ENCODE measurements at regions not wholly inside any gene's neighbourhood (a gene's known extent, or its start where the extent isn't known, plus 50 kb on each side); places are given as distances from the start of the nearest gene placed in this dataset.
"Not testable (repeated sequence)": the region's sequence is repeated elsewhere in the genome, so short reads cannot be mapped to it uniquely, and the experiment has no call there.

- H3K9me3 ChIP-seq (ENCODE audit: control insufficient read depth in 1 of 2, low read length in 2 of 2) = no peaks in the 10 kb centered on the region
Observed at GRCh38 chr10:33859319-33860022, 525.0 kb upstream of the NRP1 start.

DNA sequence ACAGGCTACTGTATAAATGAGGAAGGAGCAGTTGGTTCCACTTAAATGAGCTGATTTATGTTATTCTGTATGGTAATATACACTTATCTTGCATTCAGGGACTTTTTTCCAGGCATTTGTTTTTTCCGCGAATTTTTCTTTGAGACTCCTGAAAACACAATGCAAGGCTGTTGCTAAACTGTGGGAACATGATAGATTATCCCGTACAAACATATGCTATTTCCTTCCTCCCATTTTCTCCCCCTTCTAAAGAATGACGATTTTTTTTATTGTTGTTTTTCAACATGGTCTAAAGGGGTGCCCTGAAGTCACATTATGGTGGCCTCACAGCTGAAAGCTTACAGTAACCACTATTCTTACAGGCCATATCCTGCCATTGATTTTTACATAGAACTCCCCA, 523.9 kb upstream of the NRP1 start:
- Histone ChIP-seq H3K27me3 (ENCODE audit: control insufficient read depth in 1 of 2, insufficient read depth in 2 of 2, low read length in 2 of 2) (no peaks in the 10 kb centered on the region), H3K4me1 (ENCODE audit: control insufficient read depth in 1 of 2, insufficient read depth in 2 of 2, low read length in 2 of 2) (no peaks in the 10 kb centered on the region), H3K9me3 (ENCODE audit: control insufficient read depth in 1 of 2, low read length in 2 of 2) (no peaks in the 10 kb centered on the region), H3K27ac (ENCODE audit: low read depth, low read length) (no peak overlapping the region), H3K4me3 (ENCODE audit: low read depth in 1 of 2, low read length in 2 of 2) (no peak overlapping the region), H3K9ac (ENCODE audit: low read depth in 1 of 2, low read length in 2 of 2) (no peak overlapping the region), H3K36me3 (ENCODE audit: control insufficient read depth in 1 of 2, insufficient read depth in 2 of 2, low read length in 2 of 2) (no peaks in the 10 kb centered on the region)

More at GRCh38 chr10:33859319-33860022, 525.0 kb upstream of the NRP1 start:
- Histone ChIP-seq H3K4me3 (ENCODE audit: low read depth in 1 of 2, low read length in 2 of 2) (no peak overlapping the region), H3K27me3 (ENCODE audit: control insufficient read depth in 1 of 2, insufficient read depth in 2 of 2, low read length in 2 of 2) (no peaks in the 10 kb centered on the region), H3K36me3 (ENCODE audit: control insufficient read depth in 1 of 2, insufficient read depth in 2 of 2, low read length in 2 of 2) (no peaks in the 10 kb centered on the region), H3K9ac (ENCODE audit: low read depth in 1 of 2, low read length in 2 of 2) (no peak overlapping the region), H3K27ac (ENCODE audit: low read depth, low read length) (no peak overlapping the region), H3K4me1 (ENCODE audit: control insufficient read depth in 1 of 2, insufficient read depth in 2 of 2, low read length in 2 of 2) (no peaks in the 10 kb centered on the region)

GRCh38 chr10:33853221-33853620, 518.8 kb upstream of the NRP1 start:
- not testable (repeated sequence) for H3K4me1 ChIP-seq (ENCODE audit: control insufficient read depth in 1 of 2, insufficient read depth in 2 of 2, low read length in 2 of 2); H3K27ac ChIP-seq (ENCODE audit: low read depth, low read length); H3K27me3 ChIP-seq (ENCODE audit: control insufficient read depth in 1 of 2, insufficient read depth in 2 of 2, low read length in 2 of 2); H3K36me3 ChIP-seq (ENCODE audit: control insufficient read depth in 1 of 2, insufficient read depth in 2 of 2, low read length in 2 of 2); H3K9ac ChIP-seq (ENCODE audit: low read depth in 1 of 2, low read length in 2 of 2); H3K9me3 ChIP-seq (ENCODE audit: control insufficient read depth in 1 of 2, low read length in 2 of 2); H3K4me3 ChIP-seq (ENCODE audit: low read depth in 1 of 2, low read length in 2 of 2)

DNA sequence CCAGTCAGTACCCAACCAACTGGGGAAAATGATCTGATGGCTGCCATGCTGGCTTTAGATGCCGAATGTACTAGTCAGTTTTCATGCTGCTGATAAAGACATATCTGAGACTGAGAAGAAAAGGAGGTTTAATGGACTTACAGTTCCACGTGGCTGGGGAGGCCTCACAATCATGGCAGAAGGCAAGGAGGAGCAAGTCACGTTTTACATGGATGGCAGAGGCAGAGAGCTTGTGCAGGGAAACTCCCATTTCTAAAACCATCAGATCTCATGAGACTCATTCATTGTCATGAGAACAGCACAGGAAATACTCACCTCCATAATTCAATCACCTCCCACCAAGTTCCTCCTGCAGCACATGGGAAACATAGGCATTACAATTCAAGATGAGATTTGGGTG, 508.9 kb upstream of the NRP1 start:
- H3K27me3 ChIP-seq (ENCODE audit: control insufficient read depth in 1 of 2, insufficient read depth in 2 of 2, low read length in 2 of 2) = no peaks in the 10 kb centered on the region
- H3K9me3 ChIP-seq (ENCODE audit: control insufficient read depth in 1 of 2, low read length in 2 of 2) = no peaks in the 10 kb centered on the region
- H3K4me1 ChIP-seq (ENCODE audit: control insufficient read depth in 1 of 2, insufficient read depth in 2 of 2, low read length in 2 of 2) = no peaks in the 10 kb centered on the region
- H3K9ac ChIP-seq (ENCODE audit: low read depth in 1 of 2, low read length in 2 of 2) = no peak overlapping the region
- H3K27ac ChIP-seq (ENCODE audit: low read depth, low read length) = no peak overlapping the region
- no peak overlapping the region for H3K4me3 ChIP-seq (ENCODE audit: low read depth in 1 of 2, low read length in 2 of 2)
- no peaks in the 10 kb centered on the region for H3K36me3 ChIP-seq (ENCODE audit: control insufficient read depth in 1 of 2, insufficient read depth in 2 of 2, low read length in 2 of 2)

GRCh38 chr10:33841678-33842077, 507.2 kb upstream of the NRP1 start:
- no peaks in the 10 kb centered on the region for H3K27me3 ChIP-seq (ENCODE audit: control insufficient read depth in 1 of 2, insufficient read depth in 2 of 2, low read length in 2 of 2)
- no peaks in the 10 kb centered on the region for H3K36me3 ChIP-seq (ENCODE audit: control insufficient read depth in 1 of 2, insufficient read depth in 2 of 2, low read length in 2 of 2)
- no peak overlapping the region for H3K9ac ChIP-seq (ENCODE audit: low read depth in 1 of 2, low read length in 2 of 2)
- H3K27ac ChIP-seq (ENCODE audit: low read depth, low read length) = no peak overlapping the region
- no peaks in the 10 kb centered on the region for H3K9me3 ChIP-seq (ENCODE audit: control insufficient read depth in 1 of 2, low read length in 2 of 2)
- no peak overlapping the region for H3K4me3 ChIP-seq (ENCODE audit: low read depth in 1 of 2, low read length in 2 of 2)
- H3K4me1 ChIP-seq (ENCODE audit: control insufficient read depth in 1 of 2, insufficient read depth in 2 of 2, low read length in 2 of 2) = no peaks in the 10 kb centered on the region

DNA sequence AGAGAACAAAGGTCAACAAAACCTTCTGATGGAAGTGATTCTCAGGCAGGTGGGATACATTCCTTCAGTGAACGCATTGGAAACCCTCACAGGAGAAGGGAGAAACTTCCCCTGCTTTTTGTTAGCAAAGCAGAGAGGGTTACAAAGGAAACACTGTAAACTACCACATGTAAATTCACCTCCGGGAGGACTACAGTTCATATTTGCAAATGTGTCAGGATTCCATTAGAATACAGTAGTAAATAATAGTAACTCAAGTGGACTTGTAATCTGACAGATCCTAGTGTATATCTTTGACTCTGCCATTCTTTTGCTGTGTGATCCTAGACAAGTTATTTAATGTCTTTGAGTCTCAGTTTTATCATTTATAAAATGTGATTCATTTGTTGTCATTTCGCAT, 504.3 kb upstream of the NRP1 start:
- no peaks in the 10 kb centered on the region for H3K9me3 ChIP-seq (ENCODE audit: control insufficient read depth in 1 of 2, low read length in 2 of 2)
- H3K4me1 ChIP-seq (ENCODE audit: control insufficient read depth in 1 of 2, insufficient read depth in 2 of 2, low read length in 2 of 2) = no peaks in the 10 kb centered on the region
- no peak overlapping the region for H3K4me3 ChIP-seq (ENCODE audit: low read depth in 1 of 2, low read length in 2 of 2)
- H3K36me3 ChIP-seq (ENCODE audit: control insufficient read depth in 1 of 2, insufficient read depth in 2 of 2, low read length in 2 of 2) = no peaks in the 10 kb centered on the region
- no peak overlapping the region for H3K9ac ChIP-seq (ENCODE audit: low read depth in 1 of 2, low read length in 2 of 2)
- no peaks in the 10 kb centered on the region for H3K27me3 ChIP-seq (ENCODE audit: control insufficient read depth in 1 of 2, insufficient read depth in 2 of 2, low read length in 2 of 2)
- H3K27ac ChIP-seq (ENCODE audit: low read depth, low read length) = no peak overlapping the region

DNA sequence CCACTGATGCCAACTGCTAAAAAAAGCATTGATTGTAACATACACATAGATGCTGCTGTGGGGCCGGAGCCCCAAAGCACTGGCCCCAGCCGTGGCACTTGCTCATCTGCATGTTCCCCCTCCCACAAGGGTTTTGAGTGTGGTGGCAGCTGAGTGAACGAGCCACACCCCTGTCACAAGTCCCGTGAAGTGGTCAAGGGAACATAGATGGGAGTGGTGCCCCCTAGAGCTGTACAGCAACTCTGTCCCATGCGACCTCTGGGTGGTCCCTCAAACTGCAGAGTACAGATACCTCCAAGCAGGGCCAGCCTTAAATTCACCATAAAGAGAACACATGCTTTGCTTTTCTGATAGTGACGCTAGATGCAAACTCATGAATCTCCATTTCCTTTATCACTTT, 503.3 kb upstream of the NRP1 start:
- H3K4me1 ChIP-seq (ENCODE audit: control insufficient read depth in 1 of 2, insufficient read depth in 2 of 2, low read length in 2 of 2) = no peaks in the 10 kb centered on the region
- no peaks in the 10 kb centered on the region for H3K27me3 ChIP-seq (ENCODE audit: control insufficient read depth in 1 of 2, insufficient read depth in 2 of 2, low read length in 2 of 2)
- no peak overlapping the region for H3K9ac ChIP-seq (ENCODE audit: low read depth in 1 of 2, low read length in 2 of 2)
- H3K36me3 ChIP-seq (ENCODE audit: control insufficient read depth in 1 of 2, insufficient read depth in 2 of 2, low read length in 2 of 2) = no peaks in the 10 kb centered on the region
- no peak overlapping the region for H3K27ac ChIP-seq (ENCODE audit: low read depth, low read length)
- H3K9me3 ChIP-seq (ENCODE audit: control insufficient read depth in 1 of 2, low read length in 2 of 2) = no peaks in the 10 kb centered on the region
- H3K4me3 ChIP-seq (ENCODE audit: low read depth in 1 of 2, low read length in 2 of 2) = no peak overlapping the region

GRCh38 chr10:33835556-33835955, 501.1 kb upstream of the NRP1 start:
- H3K36me3 ChIP-seq (ENCODE audit: control insufficient read depth in 1 of 2, insufficient read depth in 2 of 2, low read length in 2 of 2) = no peaks in the 10 kb centered on the region
- no peaks in the 10 kb centered on the region for H3K27me3 ChIP-seq (ENCODE audit: control insufficient read depth in 1 of 2, insufficient read depth in 2 of 2, low read length in 2 of 2)
- no peak overlapping the region for H3K27ac ChIP-seq (ENCODE audit: low read depth, low read length)
- H3K9me3 ChIP-seq (ENCODE audit: control insufficient read depth in 1 of 2, low read length in 2 of 2) = no peaks in the 10 kb centered on the region
- H3K4me1 ChIP-seq (ENCODE audit: control insufficient read depth in 1 of 2, insufficient read depth in 2 of 2, low read length in 2 of 2) = no peaks in the 10 kb centered on the region
- H3K9ac ChIP-seq (ENCODE audit: low read depth in 1 of 2, low read length in 2 of 2) = no peak overlapping the region
- no peak overlapping the region for H3K4me3 ChIP-seq (ENCODE audit: low read depth in 1 of 2, low read length in 2 of 2)

DNA sequence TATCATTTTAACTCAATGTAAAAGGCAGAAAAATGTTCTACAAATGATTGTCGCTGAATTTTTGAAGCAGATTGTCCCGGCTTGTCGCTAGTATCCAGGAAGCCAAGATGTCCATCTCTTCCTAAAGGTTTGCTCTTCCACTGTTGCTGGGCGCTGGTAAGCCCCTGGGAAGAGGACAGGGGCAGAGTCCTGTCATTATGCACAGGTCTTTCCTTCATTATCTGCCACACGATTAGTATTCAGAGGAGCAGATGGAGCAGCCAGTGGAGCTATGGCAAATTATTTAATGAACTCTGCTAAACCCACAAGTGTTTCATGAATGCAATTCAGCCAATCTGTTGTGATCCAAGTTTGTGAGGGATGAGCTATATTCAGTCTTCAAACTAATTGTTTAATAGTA, 499.1 kb upstream of the NRP1 start:
- Histone ChIP-seq H3K36me3 (ENCODE audit: control insufficient read depth in 1 of 2, insufficient read depth in 2 of 2, low read length in 2 of 2) (no peaks in the 10 kb centered on the region), H3K9ac (ENCODE audit: low read depth in 1 of 2, low read length in 2 of 2) (no peak overlapping the region), H3K27ac (ENCODE audit: low read depth, low read length) (no peak overlapping the region), H3K27me3 (ENCODE audit: control insufficient read depth in 1 of 2, insufficient read depth in 2 of 2, low read length in 2 of 2) (no peaks in the 10 kb centered on the region), H3K4me3 (ENCODE audit: low read depth in 1 of 2, low read length in 2 of 2) (no peak overlapping the region), H3K9me3 (ENCODE audit: control insufficient read depth in 1 of 2, low read length in 2 of 2) (no peaks in the 10 kb centered on the region), H3K4me1 (ENCODE audit: control insufficient read depth in 1 of 2, insufficient read depth in 2 of 2, low read length in 2 of 2) (no peaks in the 10 kb centered on the region)

- H3K4me3 ChIP-seq (ENCODE audit: low read depth in 1 of 2, low read length in 2 of 2) = no peak overlapping the region
- no peaks in the 10 kb centered on the region for H3K4me1 ChIP-seq (ENCODE audit: control insufficient read depth in 1 of 2, insufficient read depth in 2 of 2, low read length in 2 of 2)
- no peak overlapping the region for H3K9ac ChIP-seq (ENCODE audit: low read depth in 1 of 2, low read length in 2 of 2)
- H3K27ac ChIP-seq (ENCODE audit: low read depth, low read length) = no peak overlapping the region
- no peaks in the 10 kb centered on the region for H3K36me3 ChIP-seq (ENCODE audit: control insufficient read depth in 1 of 2, insufficient read depth in 2 of 2, low read length in 2 of 2)
- no peaks in the 10 kb centered on the region for H3K9me3 ChIP-seq (ENCODE audit: control insufficient read depth in 1 of 2, low read length in 2 of 2)
- no peaks in the 10 kb centered on the region for H3K27me3 ChIP-seq (ENCODE audit: control insufficient read depth in 1 of 2, insufficient read depth in 2 of 2, low read length in 2 of 2)
Observed at GRCh38 chr10:33832124-33832787, 497.8 kb upstream of the NRP1 start.

Data from duodenal mucosa (tissue), 2 donors.